GM12874 (cell line): ENCODE measurements at regions not wholly inside any gene's neighbourhood (a gene's known extent, or its start where the extent isn't known, plus 50 kb on each side); places are given as distances from the start of the nearest gene placed in this dataset.

Source experiments
- CTCF ChIP-seq: IDR thresholded peaks from 2 replicates; pipeline ENCODE4 v1.5.1; 2011; ENCODE audit warnings: low read depth, mild to moderate bottlenecking, control low read depth, low read length, moderate library complexity; ENCODE audit not compliant: insufficient read depth

GRCh38 chr10:89867964-89868363, 166.6 kb downstream of the KIF20B start:
- TF ChIP-seq CTCF, result no peak

GRCh38 chr10:89869180-89869579, 167.8 kb downstream of the KIF20B start:
- no peak for TF ChIP-seq CTCF

GRCh38 chr10:89869592-89870156, 168.3 kb downstream of the KIF20B start:
- no peak for TF ChIP-seq CTCF

- no peak for TF ChIP-seq CTCF
These were observed 169.5 kb downstream of the KIF20B start for GRCh38 chr10:89870936-89871335.

- TF ChIP-seq CTCF, result no peak
These were observed 171.7 kb downstream of the KIF20B start for GRCh38 chr10:89873055-89873454.

GRCh38 chr10:89875557-89875956, 174.2 kb downstream of the KIF20B start:
- TF ChIP-seq CTCF, result no peak

- TF ChIP-seq CTCF, result no peak
These were observed 177.7 kb downstream of the KIF20B start for GRCh38 chr10:89879121-89879520.
